ENCODE measurements at regions not wholly inside any gene's neighbourhood (a gene's known extent, or its start where the extent isn't known, plus 50 kb on each side); places are given as distances from the start of the nearest gene placed in this dataset.
A peak's percentile ranks its signal among the peaks of the same experiment; 100 is the strongest.

GRCh38 chr10:3852147-3852904 is 67.3 kb upstream of the KLF6 start:
- peak; percentile 7 to 59 for DNase-seq

- DNase-seq = no peak
Measured at GRCh38 chr10:3850999-3851937, 66.3 kb upstream of the KLF6 start.

DNA sequence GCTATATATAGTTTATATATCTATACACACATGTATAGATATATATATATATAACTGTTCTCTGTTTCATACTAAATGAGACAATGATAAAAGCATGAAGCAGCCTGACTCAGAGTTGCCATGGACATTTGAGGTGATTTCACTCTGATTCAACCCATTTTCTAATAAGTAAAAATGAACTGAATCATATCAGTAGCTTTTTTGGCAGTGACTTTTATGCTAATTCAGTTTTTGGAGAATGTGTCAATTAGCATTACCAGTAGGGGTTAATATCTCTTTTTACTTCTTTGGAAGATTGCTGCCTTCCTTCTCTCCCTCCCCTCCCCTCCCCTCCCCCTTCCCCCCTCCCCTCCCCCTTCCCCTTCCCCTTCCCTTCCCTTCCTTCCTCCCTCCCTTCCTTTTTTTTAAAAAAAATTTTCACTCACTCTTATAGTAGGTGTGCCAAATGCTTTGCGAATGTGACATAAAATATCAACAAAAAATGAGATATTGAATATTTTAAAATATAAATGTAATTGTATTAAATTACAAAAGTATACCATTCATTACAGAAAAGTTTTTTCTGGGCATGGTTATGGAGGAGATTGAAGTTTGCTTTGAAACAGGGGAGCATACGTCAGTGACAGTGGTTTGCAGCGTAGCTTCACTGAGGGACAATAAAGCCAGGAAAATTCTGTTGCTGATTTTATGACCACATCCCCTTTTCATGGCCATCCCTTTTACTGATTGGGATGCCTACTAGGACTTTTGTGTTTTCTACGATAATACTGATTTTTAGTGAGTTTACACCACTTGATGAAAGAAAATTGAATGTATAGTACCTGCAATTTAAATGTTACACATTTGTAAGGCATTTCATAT is 64.0 kb upstream of the KLF6 start:
- no peak for DNase-seq

- DNase-seq = no peak
Measured at GRCh38 chr10:3848005-3848774, 63.2 kb upstream of the KLF6 start.

DNA sequence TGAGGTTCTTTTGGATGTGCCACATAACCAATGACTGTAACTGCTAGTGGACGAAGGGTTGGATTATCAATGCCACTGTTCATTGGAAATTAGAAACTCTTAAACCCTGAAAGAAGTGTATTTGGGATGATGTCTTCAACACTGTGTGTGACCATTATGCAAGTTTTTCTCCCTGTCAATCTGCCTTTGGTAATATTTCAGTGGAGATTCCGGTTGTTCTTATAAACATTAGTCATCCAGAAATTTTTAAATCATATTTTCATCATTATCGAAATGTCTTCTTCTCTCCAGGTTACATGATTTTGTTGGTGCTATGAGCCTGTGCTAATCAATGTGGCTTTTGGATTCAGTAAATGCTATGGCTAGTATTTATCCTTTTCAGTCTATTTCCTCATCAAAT is 61.7 kb upstream of the KLF6 start:
- DNase-seq = no peak

GRCh38 chr10:3844491-3845025 is 59.5 kb upstream of the KLF6 start:
- no peak for DNase-seq

DNA sequence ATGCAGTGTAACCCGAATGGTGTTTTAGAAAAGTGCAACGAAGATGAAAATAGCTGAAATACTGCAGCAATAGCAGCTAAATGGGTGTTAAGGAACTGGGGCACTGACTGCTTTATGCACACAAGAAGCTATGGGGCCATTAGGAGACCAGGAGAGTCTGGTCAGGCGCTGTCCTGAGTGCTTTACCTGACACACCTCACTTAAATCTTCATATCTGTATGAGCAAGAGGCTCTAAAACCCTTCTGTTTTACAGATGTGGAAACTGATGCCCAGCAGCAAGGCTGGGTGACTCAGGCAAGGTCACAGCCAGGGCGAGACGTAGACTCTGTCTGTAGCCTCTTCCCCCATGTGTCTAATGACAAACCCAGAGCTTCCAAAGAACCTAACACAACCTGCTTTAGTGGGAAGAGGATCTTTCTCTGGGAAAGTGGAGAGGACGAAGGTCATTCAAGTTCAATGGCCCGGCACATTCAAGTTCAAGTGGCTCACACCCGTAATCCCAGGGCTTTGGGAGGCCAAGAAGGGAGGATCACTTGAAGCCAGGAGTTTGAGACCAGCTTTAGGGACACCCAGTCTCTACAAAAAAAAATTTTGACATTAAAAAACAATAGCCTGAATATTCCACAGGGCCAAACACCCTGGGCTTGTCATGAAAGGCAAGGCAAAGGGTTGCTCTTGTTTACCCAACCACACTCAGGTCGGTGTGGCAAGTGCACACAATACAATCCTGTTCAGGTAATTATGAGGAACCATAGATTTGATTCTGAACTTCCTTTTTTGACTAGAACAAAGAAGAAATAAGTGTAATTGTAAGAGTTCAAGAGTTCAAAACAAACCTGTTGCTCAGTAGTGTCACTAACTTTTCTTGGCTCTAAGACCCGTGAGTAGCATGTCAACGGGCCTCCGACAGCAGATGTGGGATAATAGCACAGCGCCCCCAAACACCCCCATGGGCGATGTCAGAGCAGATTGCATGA is 53.7 kb upstream of the KLF6 start:
- no peak for DNase-seq

DNA sequence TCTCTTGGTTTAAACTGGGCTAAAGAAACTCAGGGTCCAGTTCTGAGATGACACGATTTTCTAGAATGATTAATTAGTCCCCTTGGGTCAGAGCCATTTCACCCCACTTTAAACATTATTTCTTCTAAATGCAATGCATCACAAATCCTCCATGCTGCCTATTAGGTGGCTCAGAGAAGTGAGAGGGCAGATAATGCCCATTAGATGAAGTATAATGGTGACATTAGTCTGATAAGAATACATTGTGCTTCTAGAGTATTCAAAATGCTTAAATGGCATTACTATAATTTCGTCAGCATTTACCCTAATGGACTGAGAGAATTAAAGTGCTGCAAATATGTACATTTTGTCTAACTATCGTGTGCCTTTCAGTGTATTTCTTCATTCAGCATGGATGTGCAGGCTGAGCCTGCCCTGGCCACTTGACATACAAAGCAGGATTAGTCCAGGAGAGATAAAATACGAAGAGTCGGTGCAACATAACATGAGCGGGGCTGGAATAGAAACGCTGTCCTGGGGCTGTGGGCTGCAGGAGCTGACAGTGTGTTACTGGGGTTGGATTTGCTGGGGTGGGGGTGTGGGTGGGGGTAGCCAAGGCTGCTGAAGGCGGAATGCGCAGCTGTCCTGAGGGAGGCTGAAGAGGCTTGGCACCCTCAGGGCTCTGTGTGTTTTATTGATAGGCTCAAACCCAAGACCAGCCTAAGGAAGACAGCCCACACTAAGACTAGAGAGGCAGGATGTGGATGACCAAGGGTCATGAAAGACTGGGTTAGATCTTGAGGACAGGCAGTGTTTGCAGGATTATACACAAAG is 52.8 kb upstream of the KLF6 start:
- DNase-seq = no peak

GRCh38 chr10:3836222-3836820 is 51.3 kb upstream of the KLF6 start:
- no peak for DNase-seq

DNA sequence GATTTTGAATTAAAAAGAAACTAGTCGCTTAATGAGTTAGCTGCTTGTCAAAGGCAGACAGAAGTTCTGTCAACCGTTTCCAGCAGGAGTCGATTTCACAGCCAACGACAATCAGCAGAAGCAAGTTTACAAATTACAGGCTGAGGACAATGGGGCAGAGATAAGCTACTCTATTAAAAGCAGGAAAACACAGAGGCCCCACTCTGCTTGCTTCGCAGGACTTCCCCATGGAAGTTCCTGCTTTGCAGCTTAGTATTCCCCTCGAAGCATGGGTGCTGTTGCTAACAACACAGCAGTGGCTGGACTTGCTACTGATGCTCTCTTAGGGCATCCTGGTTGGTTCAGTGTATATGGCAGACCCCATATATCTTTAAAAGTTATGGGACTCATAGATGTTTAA is 50.8 kb upstream of the KLF6 start:
- peak in 1 of 2 experiments; percentile 1 for DNase-seq

DNA sequence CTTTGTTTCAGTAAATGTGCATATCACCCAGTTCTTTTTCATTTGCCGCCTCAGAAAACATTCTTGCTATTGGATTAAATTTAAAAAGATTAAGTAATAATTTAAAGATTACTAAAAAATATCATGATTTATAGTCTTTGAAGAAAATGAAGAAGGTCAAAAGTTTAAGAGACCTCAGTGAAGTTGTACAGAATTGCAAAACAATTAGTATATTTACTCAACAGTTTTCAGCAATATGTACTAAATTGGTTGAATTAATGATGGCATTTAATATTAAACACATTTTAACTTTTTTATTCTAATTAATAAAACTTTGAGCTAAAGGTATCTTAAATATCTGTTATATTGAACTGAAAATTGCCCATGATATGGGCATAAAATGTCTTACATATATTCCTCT is 49.9 kb upstream of the KLF6 start:
- no peak for DNase-seq
